ENCODE measurements at regions not wholly inside any gene's neighbourhood (a gene's known extent, or its start where the extent isn't known, plus 50 kb on each side); places are given as distances from the start of the nearest gene placed in this dataset.
"Not testable (repeated sequence)": the region's sequence is repeated elsewhere in the genome, so short reads cannot be mapped to it uniquely, and the experiment has no call there.

GRCh38 chr3:194064380-194065332, 71.3 kb upstream of the HES1 start:
- no peak overlapping the region for H3K4me3 ChIP-seq
- TF ChIP-seq CTCF (IDR thresholded peaks at IDR 0.05), result no peak
- no peak for TF ChIP-seq POLR2A (IDR thresholded peaks at IDR 0.05)
- no peaks in the 10 kb centered on the region for H3K4me1 ChIP-seq
- H3K27ac ChIP-seq, result no peak overlapping the region
- H3K27me3 ChIP-seq, result no peaks in the 10 kb centered on the region
- no peaks in the 10 kb centered on the region for H3K36me3 ChIP-seq
- DNase-seq, result no peak
- no peaks in the 10 kb centered on the region for H3K9me3 ChIP-seq

GRCh38 chr3:194067327-194067726, 68.6 kb upstream of the HES1 start:
- not testable (repeated sequence) for H3K36me3 ChIP-seq, H3K9me3 ChIP-seq, H3K27me3 ChIP-seq, DNase-seq, H3K4me3 ChIP-seq, H3K27ac ChIP-seq
- peaks cover 0 to 19% (median 5%) of the 10 kb centered on the region in 4 donors for H3K4me1 ChIP-seq

DNA sequence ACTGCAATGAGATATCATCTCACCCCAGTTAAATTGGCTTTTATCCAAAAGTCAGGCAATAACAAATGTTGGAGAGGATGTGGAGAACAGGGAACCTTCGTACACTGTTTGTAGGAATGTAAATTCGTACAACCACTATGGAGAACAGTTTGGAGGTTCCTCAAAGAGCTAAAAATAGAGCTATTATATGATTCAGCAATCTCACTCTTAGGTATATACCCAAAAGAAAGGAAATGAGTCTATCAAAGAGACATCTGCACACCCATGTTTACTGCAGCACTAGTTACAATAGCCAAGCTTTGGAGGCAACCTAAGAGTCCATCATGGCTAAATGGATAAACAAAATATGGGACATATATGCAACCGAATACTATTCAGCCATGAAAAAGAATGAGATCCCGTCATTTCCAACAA, 68.0 kb upstream of the HES1 start:
- no peaks in the 10 kb centered on the region for H3K27me3 ChIP-seq
- no peaks in the 10 kb centered on the region for H3K9me3 ChIP-seq
- no peak overlapping the region for H3K4me3 ChIP-seq
- no peaks in the 10 kb centered on the region for H3K36me3 ChIP-seq
- H3K4me1 ChIP-seq, result peaks cover 0 to 19% (median 5%) of the 10 kb centered on the region in 4 donors
- TF ChIP-seq CTCF (IDR thresholded peaks at IDR 0.05) (no peak), POLR2A (IDR thresholded peaks at IDR 0.05) (no peak)
- no peak for DNase-seq
- no peak overlapping the region for H3K27ac ChIP-seq

DNA sequence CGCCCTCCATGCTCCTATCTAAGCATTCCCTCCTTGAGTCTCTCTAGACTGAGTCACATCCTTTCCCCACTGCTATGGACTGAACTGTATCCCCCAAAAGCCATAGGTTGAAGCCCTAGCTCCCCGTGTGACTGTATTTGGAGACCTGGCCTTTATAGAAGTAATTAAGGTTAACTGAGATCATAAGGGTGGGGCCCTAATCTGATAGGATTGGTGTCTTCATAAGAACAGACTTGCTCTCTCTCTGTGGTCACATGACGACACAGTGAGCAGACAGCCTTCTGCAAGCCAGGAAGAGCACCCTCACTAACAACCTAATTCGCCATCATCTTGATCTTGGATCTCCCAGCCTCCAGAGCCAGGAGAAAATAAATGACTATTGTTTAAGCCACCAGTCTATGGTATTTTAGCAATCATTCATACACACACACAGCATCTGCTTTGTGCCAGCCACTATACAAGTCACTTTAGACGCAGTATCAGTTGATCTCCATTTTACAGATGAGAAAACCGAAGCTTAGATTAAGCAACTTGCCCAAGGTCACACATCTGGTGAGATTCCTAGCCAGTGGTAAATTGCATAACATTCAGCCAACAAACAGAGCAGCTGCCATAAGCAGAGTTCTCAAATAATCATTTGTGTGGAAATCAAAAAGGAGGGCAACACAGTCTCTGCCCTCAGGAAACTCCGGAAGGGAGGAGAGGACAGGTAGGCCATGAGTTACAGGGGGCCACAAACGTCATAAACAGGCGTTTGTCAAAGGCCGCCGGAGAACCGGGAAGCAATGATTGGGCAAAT, 66.3 kb upstream of the HES1 start:
- Histone ChIP-seq H3K4me1 (peaks cover 0 to 19% (median 5%) of the 10 kb centered on the region in 4 donors), H3K4me3 (no peak overlapping the region), H3K9me3 (no peaks in the 10 kb centered on the region), H3K27me3 (no peaks in the 10 kb centered on the region), H3K36me3 (no peaks in the 10 kb centered on the region), H3K27ac (peak overlapping the region in 1 of 4 donors; percentile 12)
- DNase-seq, result peak in 1 of 3 donors; percentile 47
- no peak for TF ChIP-seq CTCF (IDR thresholded peaks at IDR 0.05)
- no peak for TF ChIP-seq POLR2A (IDR thresholded peaks at IDR 0.05)

- DNase-seq, result no peak
These were observed 65.7 kb upstream of the HES1 start for GRCh38 chr3:194070220-194070633.

More at GRCh38 chr3:194070220-194070633, 65.7 kb upstream of the HES1 start:
- no peaks in the 10 kb centered on the region for H3K9me3 ChIP-seq
- H3K4me1 ChIP-seq, result peaks cover 0 to 19% (median 5%) of the 10 kb centered on the region in 4 donors
- H3K27me3 ChIP-seq, result no peaks in the 10 kb centered on the region
- H3K36me3 ChIP-seq, result no peaks in the 10 kb centered on the region
- H3K4me3 ChIP-seq, result peak overlapping the region in 3 of 4 donors; percentile 53 to 62 (median 60)
- peak overlapping the region; percentile 35 to 82 (median 72) for H3K27ac ChIP-seq
- TF ChIP-seq POLR2A (IDR thresholded peaks at IDR 0.05) (no peak), CTCF (IDR thresholded peaks at IDR 0.05) (no peak)
